ENCODE measurements at regions not wholly inside any gene's neighbourhood (a gene's known extent, or its start where the extent isn't known, plus 50 kb on each side); places are given as distances from the start of the nearest gene placed in this dataset.

GRCh38 chr1:219045246-219045645 is 128.4 kb upstream of the LYPLAL1 start:
- Histone ChIP-seq H3K27me3 (ENCODE audit: control insufficient read depth in 1 of 2, insufficient read depth in 2 of 2, low read length in 2 of 2) (no peaks in the 10 kb centered on the region), H2AFZ (ENCODE audit: low read length) (no peak overlapping the region), H3K4me3 (replicated peaks in 1 of 3; ENCODE audit: insufficient read depth in 1 of 3, low read depth in 2 of 3, low read length in 3 of 3) (no peak overlapping the region), H4K20me1 (ENCODE audit: insufficient read depth, low read length) (no peaks in the 10 kb centered on the region), H3K27ac (ENCODE audit: extremely low read length, insufficient read depth, low read length) (no peak overlapping the region), H3K36me3 (replicated peaks in 1 of 2; ENCODE audit: control insufficient read depth in 1 of 2, insufficient read depth in 2 of 2, low read length in 2 of 2) (no peaks in the 10 kb centered on the region), H3K9me3 (ENCODE audit: low read length) (no peaks in the 10 kb centered on the region), H3K79me2 (ENCODE audit: insufficient read depth, low read length) (no peaks in the 10 kb centered on the region), H3K4me1 (ENCODE audit: insufficient read depth, low read length) (no peaks in the 10 kb centered on the region), H3K4me2 (ENCODE audit: low read depth, low read length) (no peak overlapping the region), H3K9ac (ENCODE audit: insufficient read depth, low read depth, low read length) (no peak overlapping the region)
- ChIA-PET CTCF (ENCODE audit: low intra/inter-chr PET ratio, low total read pairs) (no interaction called here), POLR2A (no interaction called here)
- TF ChIP-seq GLMP (CRISPR knock-in tag; IDR thresholded peaks at IDR 0.05; ENCODE audit: borderline replicate concordance) = no peak
- TF ChIP-seq ZBTB14 (CRISPR knock-in tag; IDR thresholded peaks at IDR 0.05) = no peak
- TF ChIP-seq ZFP1 (CRISPR knock-in tag; IDR thresholded peaks at IDR 0.05) = no peak
- no peak for TF ChIP-seq TOPORS (CRISPR knock-in tag; IDR thresholded peaks at IDR 0.05)
- no peak for TF ChIP-seq ZNF460 (CRISPR knock-in tag; IDR thresholded peaks at IDR 0.05; ENCODE audit: borderline replicate concordance)
- TF ChIP-seq MAFG (CRISPR knock-in tag; IDR thresholded peaks at IDR 0.05) = no peak
- no peak for TF ChIP-seq NFIC (IDR thresholded peaks at IDR 0.05; ENCODE audit: low read length)
- no peak for TF ChIP-seq ZFX (CRISPR knock-in tag; IDR thresholded peaks at IDR 0.05; ENCODE audit: low read depth)
- no peak for TF ChIP-seq ZNF121 (CRISPR knock-in tag; IDR thresholded peaks at IDR 0.05)
- no peak for TF ChIP-seq ZNF138 (CRISPR knock-in tag; IDR thresholded peaks at IDR 0.05; ENCODE audit: low read depth)
- no peak for TF ChIP-seq ZNF225 (CRISPR knock-in tag; IDR thresholded peaks at IDR 0.05)
- TF ChIP-seq SNRNP70 (IDR thresholded peaks at IDR 0.05; ENCODE audit: low read depth, low read length) = no peak
- no peak for TF ChIP-seq HNF4A (CRISPR knock-in tag; IDR thresholded peaks at IDR 0.05)
- no peak for TF ChIP-seq ZNF75D (CRISPR knock-in tag; IDR thresholded peaks at IDR 0.05; ENCODE audit: borderline replicate concordance)
- no peak for TF ChIP-seq PHF21A (CRISPR knock-in tag; IDR thresholded peaks at IDR 0.05)
- no peak for TF ChIP-seq GLI4 (CRISPR knock-in tag; IDR thresholded peaks at IDR 0.05; ENCODE audit: borderline replicate concordance)
- no peak for TF ChIP-seq PCBP2 (optimal IDR thresholded peaks at IDR 0.05; ENCODE audit: low read depth, low read length, poor library complexity, severe bottlenecking)
- TF ChIP-seq PAF1 (CRISPR knock-in tag; IDR thresholded peaks at IDR 0.05) = no peak
- TF ChIP-seq CENPBD1 (CRISPR knock-in tag; IDR thresholded peaks at IDR 0.05; ENCODE audit: borderline replicate concordance, low read depth) = no peak
- 43% methylated on average over 3 of the region's 3 CpGs for WGBS (ENCODE audit: low lambda C conversion rate)
- ATAC-seq (no peak), FAIRE-seq (no peak), DNase-seq (ENCODE audit: low spot score) (no peak)
- in situ Hi-C loops (cut with HindIII; ENCODE audit: extremely low pct_ligation_motif_present, low pct_unique_long_range_greater_than_20kb) (no loop called here), intact Hi-C loops (cut with micrococcal nuclease; ENCODE audit: unreplicated experiment) (no loop called here)
- no TSS peak for BruUV-seq (replicated peaks)

Data from HepG2 (cell line).